ENCODE measurements at regions not wholly inside any gene's neighbourhood (a gene's known extent, or its start where the extent isn't known, plus 50 kb on each side); places are given as distances from the start of the nearest gene placed in this dataset.

GRCh38 chr2:134782792-134783191 lies 55.6 kb upstream of the ACMSD start (continued):
- TF ChIP-seq TGIF2 (CRISPR knock-in tag; IDR thresholded peaks at IDR 0.05) (no peak), ZBTB2 (CRISPR knock-in tag; IDR thresholded peaks at IDR 0.05; ENCODE audit: low read depth) (no peak), KDM5B (CRISPR knock-in tag; IDR thresholded peaks at IDR 0.05; ENCODE audit: borderline replicate concordance) (no peak), XRCC5 (optimal IDR thresholded peaks at IDR 0.05; ENCODE audit: low read length) (peak; percentile 26), HDAC6 (IDR thresholded peaks at IDR 0.05; ENCODE audit: low read depth, low read length) (no peak), ZZZ3 (CRISPR knock-in tag; IDR thresholded peaks at IDR 0.05; ENCODE audit: borderline replicate concordance) (no peak), ZBTB8A (CRISPR knock-in tag; IDR thresholded peaks at IDR 0.05; ENCODE audit: borderline replicate concordance, low read depth) (no peak), HOXA9 (CRISPR knock-in tag; IDR thresholded peaks at IDR 0.05; ENCODE audit: borderline replicate concordance) (no peak)
- TF ChIP-seq, protein P1, sequence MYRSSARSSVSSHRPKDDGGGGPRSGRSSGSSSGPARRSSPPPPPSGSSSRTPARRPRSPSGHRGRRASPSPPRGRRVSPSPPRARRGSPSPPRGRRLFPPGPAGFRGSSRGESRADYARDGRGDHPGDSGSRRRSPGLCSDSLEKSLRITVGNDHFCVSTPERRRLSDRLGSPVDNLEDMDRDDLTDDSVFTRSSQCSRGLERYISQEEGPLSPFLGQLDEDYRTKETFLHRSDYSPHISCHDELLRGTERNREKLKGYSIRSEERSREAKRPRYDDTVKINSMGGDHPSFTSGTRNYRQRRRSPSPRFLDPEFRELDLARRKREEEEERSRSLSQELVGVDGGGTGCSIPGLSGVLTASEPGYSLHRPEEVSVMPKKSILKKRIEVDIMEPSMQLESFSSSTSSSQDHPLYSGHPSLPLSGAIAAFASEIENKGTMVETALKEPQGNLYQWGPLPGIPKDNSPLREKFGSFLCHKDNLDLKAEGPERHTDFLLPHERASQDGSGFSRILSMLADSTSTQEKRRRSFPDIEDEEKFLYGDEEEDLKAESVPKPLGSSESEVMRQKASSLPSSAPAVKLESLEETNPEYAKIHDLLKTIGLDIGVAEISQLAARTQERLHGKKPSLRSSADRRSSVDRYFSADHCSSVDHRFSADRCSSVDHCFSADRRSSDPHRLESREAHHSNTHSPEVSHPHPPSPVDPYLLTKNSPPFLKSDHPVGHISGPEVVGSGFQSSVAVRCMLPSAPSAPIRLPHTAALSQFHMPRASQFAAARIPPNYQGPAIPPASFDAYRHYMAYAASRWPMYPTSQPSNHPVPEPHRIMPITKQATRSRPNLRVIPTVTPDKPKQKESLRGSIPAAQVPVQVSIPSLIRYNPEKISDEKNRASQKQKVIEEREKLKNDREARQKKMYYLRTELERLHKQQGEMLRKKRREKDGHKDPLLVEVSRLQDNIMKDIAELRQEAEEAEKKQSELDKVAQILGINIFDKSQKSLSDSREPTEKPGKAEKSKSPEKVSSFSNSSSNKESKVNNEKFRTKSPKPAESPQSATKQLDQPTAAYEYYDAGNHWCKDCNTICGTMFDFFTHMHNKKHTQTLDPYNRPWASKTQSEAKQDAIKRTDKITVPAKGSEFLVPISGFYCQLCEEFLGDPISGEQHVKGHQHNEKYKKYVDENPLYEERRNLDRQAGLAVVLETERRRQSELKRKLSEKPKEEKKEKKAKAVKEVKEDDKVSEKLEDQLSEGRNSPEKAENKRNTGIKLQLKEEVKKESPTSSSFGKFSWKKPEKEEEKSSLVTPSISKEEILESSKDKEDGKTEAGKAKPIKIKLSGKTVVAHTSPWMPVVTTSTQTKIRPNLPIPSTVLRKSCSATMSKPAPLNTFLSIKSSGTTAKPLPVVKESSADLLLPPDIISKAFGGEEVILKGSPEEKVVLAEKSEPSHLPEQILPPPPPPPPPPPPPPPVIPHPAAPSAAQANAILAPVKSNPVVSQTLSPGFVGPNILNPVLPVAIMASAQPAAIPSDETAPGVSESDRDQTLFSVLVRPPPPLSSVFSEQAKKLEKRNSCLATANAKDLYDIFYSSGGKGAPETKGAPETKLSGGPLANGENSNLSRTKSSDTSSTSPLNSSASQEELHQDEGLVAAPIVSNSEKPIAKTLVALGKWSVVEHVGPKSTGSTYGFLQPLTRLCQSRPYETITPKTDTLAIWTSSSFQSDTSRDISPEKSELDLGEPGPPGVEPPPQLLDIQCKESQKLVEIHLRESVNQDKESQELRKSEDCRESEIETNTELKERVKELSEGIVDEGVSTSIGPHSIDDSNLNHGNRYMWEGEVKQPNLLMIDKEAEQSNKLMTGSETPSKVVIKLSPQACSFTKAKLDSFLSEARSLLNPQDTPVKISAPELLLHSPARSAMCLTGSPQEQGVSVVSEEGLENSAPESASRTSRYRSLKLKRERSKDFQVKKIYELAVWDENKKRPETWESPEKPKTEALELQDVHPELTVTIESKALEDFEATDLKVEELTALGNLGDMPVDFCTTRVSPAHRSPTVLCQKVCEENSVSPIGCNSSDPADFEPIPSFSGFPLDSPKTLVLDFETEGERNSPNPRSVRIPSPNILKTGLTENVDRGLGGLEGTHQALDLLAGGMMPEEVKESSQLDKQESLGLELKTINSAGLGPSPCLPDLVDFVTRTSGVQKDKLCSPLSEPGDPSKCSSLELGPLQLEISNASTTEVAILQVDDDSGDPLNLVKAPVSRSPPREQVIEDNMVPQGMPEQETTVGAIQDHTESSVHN (CRISPR knock-in tag; IDR thresholded peaks at IDR 0.05) = no peak
- TF ChIP-seq, protein P2, sequence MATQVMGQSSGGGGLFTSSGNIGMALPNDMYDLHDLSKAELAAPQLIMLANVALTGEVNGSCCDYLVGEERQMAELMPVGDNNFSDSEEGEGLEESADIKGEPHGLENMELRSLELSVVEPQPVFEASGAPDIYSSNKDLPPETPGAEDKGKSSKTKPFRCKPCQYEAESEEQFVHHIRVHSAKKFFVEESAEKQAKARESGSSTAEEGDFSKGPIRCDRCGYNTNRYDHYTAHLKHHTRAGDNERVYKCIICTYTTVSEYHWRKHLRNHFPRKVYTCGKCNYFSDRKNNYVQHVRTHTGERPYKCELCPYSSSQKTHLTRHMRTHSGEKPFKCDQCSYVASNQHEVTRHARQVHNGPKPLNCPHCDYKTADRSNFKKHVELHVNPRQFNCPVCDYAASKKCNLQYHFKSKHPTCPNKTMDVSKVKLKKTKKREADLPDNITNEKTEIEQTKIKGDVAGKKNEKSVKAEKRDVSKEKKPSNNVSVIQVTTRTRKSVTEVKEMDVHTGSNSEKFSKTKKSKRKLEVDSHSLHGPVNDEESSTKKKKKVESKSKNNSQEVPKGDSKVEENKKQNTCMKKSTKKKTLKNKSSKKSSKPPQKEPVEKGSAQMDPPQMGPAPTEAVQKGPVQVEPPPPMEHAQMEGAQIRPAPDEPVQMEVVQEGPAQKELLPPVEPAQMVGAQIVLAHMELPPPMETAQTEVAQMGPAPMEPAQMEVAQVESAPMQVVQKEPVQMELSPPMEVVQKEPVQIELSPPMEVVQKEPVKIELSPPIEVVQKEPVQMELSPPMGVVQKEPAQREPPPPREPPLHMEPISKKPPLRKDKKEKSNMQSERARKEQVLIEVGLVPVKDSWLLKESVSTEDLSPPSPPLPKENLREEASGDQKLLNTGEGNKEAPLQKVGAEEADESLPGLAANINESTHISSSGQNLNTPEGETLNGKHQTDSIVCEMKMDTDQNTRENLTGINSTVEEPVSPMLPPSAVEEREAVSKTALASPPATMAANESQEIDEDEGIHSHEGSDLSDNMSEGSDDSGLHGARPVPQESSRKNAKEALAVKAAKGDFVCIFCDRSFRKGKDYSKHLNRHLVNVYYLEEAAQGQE (IDR thresholded peaks at IDR 0.05; ENCODE audit: borderline replicate concordance in 1 of 2, low read depth in 1 of 2, low read length in 2 of 2) = peak in 1 of 2 experiments; percentile 68; a peak in 1 of 4 replicates
- TF ChIP-seq, protein P3, sequence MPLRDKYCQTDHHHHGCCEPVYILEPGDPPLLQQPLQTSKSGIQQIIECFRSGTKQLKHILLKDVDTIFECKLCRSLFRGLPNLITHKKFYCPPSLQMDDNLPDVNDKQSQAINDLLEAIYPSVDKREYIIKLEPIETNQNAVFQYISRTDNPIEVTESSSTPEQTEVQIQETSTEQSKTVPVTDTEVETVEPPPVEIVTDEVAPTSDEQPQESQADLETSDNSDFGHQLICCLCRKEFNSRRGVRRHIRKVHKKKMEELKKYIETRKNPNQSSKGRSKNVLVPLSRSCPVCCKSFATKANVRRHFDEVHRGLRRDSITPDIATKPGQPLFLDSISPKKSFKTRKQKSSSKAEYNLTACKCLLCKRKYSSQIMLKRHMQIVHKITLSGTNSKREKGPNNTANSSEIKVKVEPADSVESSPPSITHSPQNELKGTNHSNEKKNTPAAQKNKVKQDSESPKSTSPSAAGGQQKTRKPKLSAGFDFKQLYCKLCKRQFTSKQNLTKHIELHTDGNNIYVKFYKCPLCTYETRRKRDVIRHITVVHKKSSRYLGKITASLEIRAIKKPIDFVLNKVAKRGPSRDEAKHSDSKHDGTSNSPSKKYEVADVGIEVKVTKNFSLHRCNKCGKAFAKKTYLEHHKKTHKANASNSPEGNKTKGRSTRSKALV (CRISPR knock-in tag; IDR thresholded peaks at IDR 0.05) = no peak
